Epithelial cell of proximal tubule (primary cell): ENCODE measurements at regions not wholly inside any gene's neighbourhood (a gene's known extent, or its start where the extent isn't known, plus 50 kb on each side); places are given as distances from the start of the nearest gene placed in this dataset.

Source experiments
- DNase-seq: peaks from one replicate; pipeline ENCODE4 v3.0.0-alpha.2; 2011; ENCODE audit warnings: low read depth
- H3K4me3 ChIP-seq: 2 replicates; pipeline ENCODE4 v1.5.1; 2011; ENCODE audit warnings: low read depth, mild to moderate bottlenecking, low read length
- TF ChIP-seq, protein P1 (sequence below): conservative IDR thresholded peaks from 2 replicates; pipeline ENCODE4 v1.5.1; 2012; ENCODE audit warnings: low read depth, mild to moderate bottlenecking, low read length

DNA sequence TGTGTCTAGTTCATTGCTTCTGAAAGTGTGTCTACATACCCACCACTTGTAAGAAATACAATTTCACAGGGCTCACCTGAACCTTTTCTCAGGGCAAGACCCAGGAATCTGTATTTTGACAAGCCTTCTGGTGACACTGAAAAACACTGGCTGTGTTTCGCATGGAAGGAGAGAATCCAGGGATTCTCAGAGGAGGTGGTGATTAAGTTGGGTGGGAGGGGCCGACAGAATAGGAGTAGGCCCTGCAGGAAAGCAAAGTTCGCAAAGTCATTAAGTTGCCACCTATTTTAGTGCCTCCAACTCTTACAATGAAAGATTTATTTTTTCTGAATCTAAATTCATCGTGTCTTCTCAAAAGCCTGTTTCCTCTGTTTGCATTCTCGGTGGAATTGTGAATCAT is 186.8 kb downstream of the FAT3 start:
- no peak for DNase-seq
- TF ChIP-seq, protein P1, sequence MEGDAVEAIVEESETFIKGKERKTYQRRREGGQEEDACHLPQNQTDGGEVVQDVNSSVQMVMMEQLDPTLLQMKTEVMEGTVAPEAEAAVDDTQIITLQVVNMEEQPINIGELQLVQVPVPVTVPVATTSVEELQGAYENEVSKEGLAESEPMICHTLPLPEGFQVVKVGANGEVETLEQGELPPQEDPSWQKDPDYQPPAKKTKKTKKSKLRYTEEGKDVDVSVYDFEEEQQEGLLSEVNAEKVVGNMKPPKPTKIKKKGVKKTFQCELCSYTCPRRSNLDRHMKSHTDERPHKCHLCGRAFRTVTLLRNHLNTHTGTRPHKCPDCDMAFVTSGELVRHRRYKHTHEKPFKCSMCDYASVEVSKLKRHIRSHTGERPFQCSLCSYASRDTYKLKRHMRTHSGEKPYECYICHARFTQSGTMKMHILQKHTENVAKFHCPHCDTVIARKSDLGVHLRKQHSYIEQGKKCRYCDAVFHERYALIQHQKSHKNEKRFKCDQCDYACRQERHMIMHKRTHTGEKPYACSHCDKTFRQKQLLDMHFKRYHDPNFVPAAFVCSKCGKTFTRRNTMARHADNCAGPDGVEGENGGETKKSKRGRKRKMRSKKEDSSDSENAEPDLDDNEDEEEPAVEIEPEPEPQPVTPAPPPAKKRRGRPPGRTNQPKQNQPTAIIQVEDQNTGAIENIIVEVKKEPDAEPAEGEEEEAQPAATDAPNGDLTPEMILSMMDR: no peak
- H3K4me3 ChIP-seq: no peak overlapping the region

GRCh38 chr11:92413757-92414513 is 189.3 kb downstream of the FAT3 start:
- no peak for DNase-seq
- no peak overlapping the region for H3K4me3 ChIP-seq
- TF ChIP-seq, protein P1: no peak

DNA sequence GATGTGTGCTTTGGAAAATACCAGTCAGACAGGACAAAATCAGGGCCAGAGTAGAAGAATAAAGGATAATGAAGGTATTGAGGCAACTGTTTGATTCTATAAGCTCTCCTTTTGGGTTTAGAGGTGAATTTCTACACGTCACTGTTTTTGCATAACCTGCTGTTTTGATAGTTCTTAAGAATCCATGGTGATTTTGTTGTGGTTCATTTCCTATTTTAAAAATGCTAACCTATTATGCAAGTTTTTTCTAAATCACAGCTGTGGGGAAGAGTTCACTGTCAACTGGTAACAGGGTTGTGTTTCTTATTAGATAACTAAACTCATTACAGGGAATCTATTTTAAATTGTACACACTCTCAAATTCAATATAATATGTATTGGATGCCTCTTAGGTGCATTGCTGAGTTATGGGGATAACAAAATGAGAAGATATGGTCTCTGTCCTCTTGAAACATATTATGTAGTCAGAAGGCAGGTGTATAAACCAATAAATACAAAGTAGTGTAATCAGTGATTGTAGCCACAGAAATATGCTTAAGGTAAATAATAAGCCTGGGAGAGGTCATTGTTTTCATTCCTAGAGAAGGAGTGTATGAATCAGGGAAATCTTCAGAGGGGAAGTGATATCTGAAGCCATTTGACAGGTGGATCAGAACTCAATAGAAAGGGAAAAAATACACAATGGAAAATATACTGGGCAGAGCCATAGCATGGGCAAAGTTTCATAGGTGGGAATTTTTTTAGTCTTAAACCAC is 192.5 kb downstream of the FAT3 start:
- no peak overlapping the region for H3K4me3 ChIP-seq
- TF ChIP-seq, protein P1: no peak
- DNase-seq: no peak

- TF ChIP-seq, protein P1: no peak
- no peak for DNase-seq
- H3K4me3 ChIP-seq: no peak overlapping the region
Observed at GRCh38 chr11:92423115-92424034, 198.8 kb downstream of the FAT3 start.

- TF ChIP-seq, protein P1: no peak
- H3K4me3 ChIP-seq: no peak overlapping the region
- DNase-seq: no peak
Observed at GRCh38 chr11:92424281-92424680, 199.7 kb downstream of the FAT3 start.

DNA sequence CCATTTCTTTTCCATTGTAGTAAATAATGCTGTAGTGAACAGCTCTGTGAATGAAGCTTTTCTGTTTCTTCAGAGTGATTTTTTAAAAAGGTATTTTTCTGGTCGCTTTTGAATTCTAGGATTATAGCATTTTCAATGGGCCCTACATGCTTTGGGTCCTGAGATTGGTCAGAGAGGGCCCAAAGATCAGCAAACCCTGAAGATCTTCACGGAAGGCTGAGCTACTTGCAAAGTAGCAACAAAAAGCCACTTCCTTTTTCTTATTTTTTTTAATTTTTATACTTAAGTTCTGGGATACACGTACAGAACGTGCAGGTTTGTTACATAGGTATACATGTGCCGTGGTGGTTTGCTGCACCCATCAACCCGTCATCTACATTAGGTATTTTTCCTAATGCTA is 200.5 kb downstream of the FAT3 start:
- H3K4me3 ChIP-seq: no peak overlapping the region
- TF ChIP-seq, protein P1: no peak
- no peak for DNase-seq
